ENCODE measurements at regions not wholly inside any gene's neighbourhood (a gene's known extent, or its start where the extent isn't known, plus 50 kb on each side); places are given as distances from the start of the nearest gene placed in this dataset.

GRCh38 chrX:125709074-125709473, 389.4 kb downstream of the TEX13C start:
- TF ChIP-seq MYC (IDR thresholded peaks at IDR 0.05; ENCODE audit: low read depth, low read length) (no peak), EZH2 (IDR thresholded peaks at IDR 0.05; ENCODE audit: borderline replicate concordance, low read depth, low read length, severe bottlenecking) (no peak), POLR2A (IDR thresholded peaks at IDR 0.05; ENCODE audit: low read depth, low read length) (no peak), CTCF (IDR thresholded peaks at IDR 0.05; ENCODE audit: extremely low read depth in 1 of 2, insufficient read depth in 1 of 2, low read depth in 1 of 2, low read length in 2 of 2) (no peak)
